Peyer's patch (tissue), 4 donors: ENCODE measurements at regions not wholly inside any gene's neighbourhood (a gene's known extent, or its start where the extent isn't known, plus 50 kb on each side); places are given as distances from the start of the nearest gene placed in this dataset.

Source experiments
- CTCF ChIP-seq, 6 experiments: fragments of 450-650 bp in 4 of 6; fragments of 200-600 bp in 2 of 6; sonication (generic) in 1 of 6; IDR thresholded peaks; one replicate each; pipeline ENCODE4 v1.5.1; 2017 to 2019; ENCODE audit warnings: antibody characterized with exemption in 6 of 6, mild to moderate bottlenecking in 3 of 6, moderate library complexity in 1 of 6
- POLR2A ChIP-seq, 2 donors: fragments of 450-650 bp; IDR thresholded peaks; one replicate each; pipeline ENCODE4 v1.5.1; 2017; ENCODE audit warnings: antibody characterized with exemption in 2 of 2, mild to moderate bottlenecking in 2 of 2, moderate library complexity in 2 of 2

- TF ChIP-seq CTCF (IDR thresholded peaks at IDR 0.05) (no peak), POLR2A (IDR thresholded peaks at IDR 0.05) (no peak)
Measured at GRCh38 chr5:15386122-15386521, 113.9 kb upstream of the FBXL7 start.
